DND-41 (cell line): ENCODE measurements at regions not wholly inside any gene's neighbourhood (a gene's known extent, or its start where the extent isn't known, plus 50 kb on each side); places are given as distances from the start of the nearest gene placed in this dataset.
"Not testable (repeated sequence)": the region's sequence is repeated elsewhere in the genome, so short reads cannot be mapped to it uniquely, and the experiment has no call there.

Experiments used
- ATAC-seq: fragments of 200-7000 bp; cut with Tn5 transposase; 3 replicates; pipeline ENCODE4 v1.9.1; 2021; ENCODE audit warnings: low read depth; ENCODE audit not compliant: insufficient read depth
- DNase-seq: peaks from one replicate; pipeline ENCODE4 v3.0.0-alpha.2; 2020
- H2AFZ ChIP-seq: 2 replicates; pipeline ENCODE4 v1.6.0; 2012; ENCODE audit warnings: low read depth, low read length
- H3K27ac ChIP-seq: 2 replicates; pipeline ENCODE4 v1.5.1; 2012; ENCODE audit warnings: low read length, inconsistent platforms
- H3K27me3 ChIP-seq: fragments of 200-600 bp; sonication (generic); 2 replicates; pipeline ENCODE4 v1.6.0; 2012; ENCODE audit warnings: low read length, mild to moderate bottlenecking, inconsistent platforms; ENCODE audit not compliant: insufficient read depth, poor library complexity
- H3K36me3 ChIP-seq: 2 replicates; pipeline ENCODE4 v1.5.1; 2012; ENCODE audit warnings: low read length, inconsistent platforms; ENCODE audit not compliant: insufficient read depth
- H3K4me1 ChIP-seq: 2 replicates; pipeline ENCODE4 v1.5.1; 2012; ENCODE audit warnings: mild to moderate bottlenecking, low read length; ENCODE audit not compliant: insufficient read depth
- H3K4me2 ChIP-seq: 2 replicates; pipeline ENCODE4 v1.6.0; 2012; ENCODE audit warnings: mild to moderate bottlenecking, moderate library complexity, low read length, inconsistent platforms; ENCODE audit not compliant: insufficient read depth
- H3K4me3 ChIP-seq, 2 experiments: fragments of 200-600 bp in 1 of 2; shearing (Covaris generic) in 1 of 2; 2 replicates each; pipeline ENCODE4 v1.5.1; 2012 to 2016; ENCODE audit warnings: inconsistent platforms in 2 of 2, low read length in 2 of 2, mild to moderate bottlenecking in 2 of 2, low read depth in 1 of 2, moderate library complexity in 1 of 2
- H3K79me2 ChIP-seq: 2 replicates; pipeline ENCODE4 v1.6.0; 2012; ENCODE audit warnings: low read length, inconsistent platforms; ENCODE audit not compliant: insufficient read depth
- H3K9ac ChIP-seq: 2 replicates; pipeline ENCODE4 v1.6.0; 2012; ENCODE audit warnings: low read depth, mild to moderate bottlenecking, inconsistent platforms, low read length, moderate library complexity
- H3K9me3 ChIP-seq: 2 replicates; pipeline ENCODE4 v1.5.1; 2012; ENCODE audit warnings: low read length, moderate library complexity, mild to moderate bottlenecking, inconsistent platforms; ENCODE audit not compliant: insufficient read depth, severe bottlenecking
- H4K20me1 ChIP-seq: 2 replicates; pipeline ENCODE4 v1.6.0; 2012; ENCODE audit warnings: low read length; ENCODE audit not compliant: insufficient read depth
- EZH2 ChIP-seq: IDR thresholded peaks from 3 replicates; pipeline ENCODE4 v1.6.1; 2012; ENCODE audit warnings: borderline replicate concordance, low read depth, mild to moderate bottlenecking, moderate library complexity, low read length, inconsistent platforms; ENCODE audit not compliant: severe bottlenecking
- TF ChIP-seq, protein P1 (sequence below): IDR thresholded peaks from 2 replicates; pipeline ENCODE4 v1.5.1; 2012; ENCODE audit warnings: borderline replicate concordance, low read length, moderate library complexity, mild to moderate bottlenecking; ENCODE audit not compliant: poor library complexity, severe bottlenecking; ENCODE audit errors: extremely low read depth

DNA sequence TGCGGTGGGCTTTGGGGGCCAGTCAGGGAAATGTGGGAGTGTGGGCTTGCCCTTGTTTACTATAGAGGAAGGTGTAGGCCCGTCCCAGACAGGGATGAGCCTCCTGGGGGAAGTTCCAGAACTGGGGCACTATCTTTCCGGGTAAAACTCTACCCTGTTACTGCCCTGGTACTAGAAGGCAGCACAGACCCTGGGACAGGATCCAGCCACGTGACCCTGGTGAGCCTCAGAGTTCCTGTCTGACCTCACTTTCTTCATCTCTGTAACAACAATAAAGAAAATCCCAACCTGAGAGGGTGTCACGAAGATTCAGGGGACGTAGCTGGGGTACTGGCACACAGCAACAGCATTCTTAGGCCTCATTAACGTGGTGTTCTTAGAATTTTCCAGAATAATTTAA lies 239.6 kb upstream of the FOXF1 start:
- Histone ChIP-seq H2AFZ (no peak overlapping the region), H3K36me3 (no peaks in the 10 kb centered on the region), H3K4me2 (no peak overlapping the region), H4K20me1 (no peaks in the 10 kb centered on the region), H3K27me3 (peaks cover 11% of the 10 kb centered on the region), H3K4me1 (no peaks in the 10 kb centered on the region), H3K9me3 (no peaks in the 10 kb centered on the region), H3K4me3 (no peak overlapping the region), H3K27ac (no peak overlapping the region), H3K9ac (no peak overlapping the region), H3K79me2 (no peaks in the 10 kb centered on the region)
- no peak for ATAC-seq
- no peak for DNase-seq
- no peak for TF ChIP-seq EZH2
- TF ChIP-seq, protein P1, sequence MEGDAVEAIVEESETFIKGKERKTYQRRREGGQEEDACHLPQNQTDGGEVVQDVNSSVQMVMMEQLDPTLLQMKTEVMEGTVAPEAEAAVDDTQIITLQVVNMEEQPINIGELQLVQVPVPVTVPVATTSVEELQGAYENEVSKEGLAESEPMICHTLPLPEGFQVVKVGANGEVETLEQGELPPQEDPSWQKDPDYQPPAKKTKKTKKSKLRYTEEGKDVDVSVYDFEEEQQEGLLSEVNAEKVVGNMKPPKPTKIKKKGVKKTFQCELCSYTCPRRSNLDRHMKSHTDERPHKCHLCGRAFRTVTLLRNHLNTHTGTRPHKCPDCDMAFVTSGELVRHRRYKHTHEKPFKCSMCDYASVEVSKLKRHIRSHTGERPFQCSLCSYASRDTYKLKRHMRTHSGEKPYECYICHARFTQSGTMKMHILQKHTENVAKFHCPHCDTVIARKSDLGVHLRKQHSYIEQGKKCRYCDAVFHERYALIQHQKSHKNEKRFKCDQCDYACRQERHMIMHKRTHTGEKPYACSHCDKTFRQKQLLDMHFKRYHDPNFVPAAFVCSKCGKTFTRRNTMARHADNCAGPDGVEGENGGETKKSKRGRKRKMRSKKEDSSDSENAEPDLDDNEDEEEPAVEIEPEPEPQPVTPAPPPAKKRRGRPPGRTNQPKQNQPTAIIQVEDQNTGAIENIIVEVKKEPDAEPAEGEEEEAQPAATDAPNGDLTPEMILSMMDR, result no peak

DNA sequence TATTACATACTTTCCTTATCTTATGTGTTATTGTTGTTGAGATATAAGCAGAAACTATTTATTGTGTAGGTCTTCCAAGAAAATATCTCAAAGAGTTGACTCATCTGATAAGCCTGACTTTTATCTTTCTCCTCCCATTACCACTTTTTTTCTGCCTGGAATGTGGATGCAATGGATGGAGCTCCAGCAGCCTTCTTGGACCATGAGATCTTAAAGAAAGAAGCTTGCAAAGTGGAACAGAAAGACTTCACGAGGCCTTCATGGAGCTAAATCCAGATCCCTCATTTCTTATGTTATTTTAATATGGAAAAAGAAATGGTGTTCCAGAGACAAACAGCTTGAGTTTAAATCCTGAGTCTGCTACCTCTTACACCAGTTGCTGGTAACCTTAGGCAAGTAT lies 237.6 kb upstream of the FOXF1 start:
- Histone ChIP-seq H3K4me1 (no peaks in the 10 kb centered on the region), H4K20me1 (no peaks in the 10 kb centered on the region), H3K4me2 (no peak overlapping the region), H3K9me3 (no peaks in the 10 kb centered on the region), H3K79me2 (no peaks in the 10 kb centered on the region), H2AFZ (no peak overlapping the region), H3K27ac (no peak overlapping the region), H3K27me3 (peaks cover 13% of the 10 kb centered on the region), H3K4me3 (no peak overlapping the region), H3K36me3 (no peaks in the 10 kb centered on the region), H3K9ac (no peak overlapping the region)
- no peak for DNase-seq
- TF ChIP-seq, protein P1, result no peak
- TF ChIP-seq EZH2, result no peak
- no peak for ATAC-seq

DNA sequence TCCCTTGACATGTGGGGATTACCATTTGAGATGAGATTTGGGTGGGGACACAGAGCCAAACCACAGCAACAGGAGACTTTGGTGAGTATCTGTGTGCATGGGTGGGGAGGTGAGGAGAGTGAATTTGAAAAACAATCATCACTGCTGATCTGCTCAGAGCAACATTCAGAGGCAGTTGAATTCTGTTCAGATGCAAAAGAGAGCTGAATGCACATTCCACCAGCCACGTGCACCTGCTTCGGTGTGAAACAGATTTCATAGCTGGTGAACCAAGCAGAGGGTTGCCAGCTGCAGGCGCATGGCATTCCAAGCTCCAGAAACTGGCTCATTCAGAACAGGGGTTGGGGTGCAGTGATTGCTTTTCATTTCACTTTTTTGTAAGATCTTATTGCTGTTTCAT lies 233.1 kb upstream of the FOXF1 start:
- Histone ChIP-seq H3K4me1 (no peaks in the 10 kb centered on the region), H2AFZ (no peak overlapping the region), H3K9ac (no peak overlapping the region), H3K36me3 (no peaks in the 10 kb centered on the region), H3K27me3 (peaks cover 20% of the 10 kb centered on the region), H3K27ac (no peak overlapping the region), H4K20me1 (no peaks in the 10 kb centered on the region), H3K79me2 (no peaks in the 10 kb centered on the region), H3K4me3 (no peak overlapping the region), H3K4me2 (no peak overlapping the region), H3K9me3 (no peaks in the 10 kb centered on the region)
- TF ChIP-seq, protein P1, result no peak
- TF ChIP-seq EZH2, result no peak
- no peak for ATAC-seq
- no peak for DNase-seq

DNA sequence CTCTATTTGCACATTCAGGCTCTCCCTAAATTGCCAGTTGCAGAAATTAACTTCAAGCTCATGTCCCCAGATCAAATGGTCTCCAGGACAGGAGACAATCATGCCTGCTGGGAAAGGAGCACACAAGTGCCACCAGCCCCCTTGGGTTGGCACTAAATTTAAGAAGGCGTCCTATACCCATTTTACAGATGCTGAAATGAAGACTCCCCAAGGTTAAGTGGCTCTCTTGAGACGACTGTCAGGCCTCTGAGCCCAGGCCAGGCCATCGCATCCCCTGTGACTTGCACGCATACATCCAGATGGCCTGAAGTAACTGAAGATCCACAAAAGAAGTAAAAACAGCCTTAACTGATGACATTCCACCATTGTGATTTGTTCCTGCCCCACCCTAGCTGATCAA lies 232.5 kb upstream of the FOXF1 start:
- H4K20me1 ChIP-seq, H2AFZ ChIP-seq, ATAC-seq, H3K9me3 ChIP-seq, H3K4me1 ChIP-seq, H3K4me2 ChIP-seq, H3K27ac ChIP-seq, DNase-seq, H3K36me3 ChIP-seq, H3K9ac ChIP-seq, H3K4me3 ChIP-seq, H3K79me2 ChIP-seq: not testable (repeated sequence)
- peaks cover 25% of the 10 kb centered on the region for H3K27me3 ChIP-seq
